BE2C (cell line): ENCODE measurements at regions not wholly inside any gene's neighbourhood (a gene's known extent, or its start where the extent isn't known, plus 50 kb on each side); places are given as distances from the start of the nearest gene placed in this dataset.
"Not testable (repeated sequence)": the region's sequence is repeated elsewhere in the genome, so short reads cannot be mapped to it uniquely, and the experiment has no call there.

Experiments
- DNase-seq: peaks from one replicate; pipeline ENCODE4 v3.0.0-alpha.2; 2020
- H3K27me3 ChIP-seq: fragments of 250-450 bp; sonication (Bioruptor Pico); 2 replicates; pipeline ENCODE4 v1.5.1; 2020; ENCODE audit warnings: mild to moderate bottlenecking
- H3K36me3 ChIP-seq: fragments of 250-450 bp; sonication (Bioruptor Pico); 2 replicates; pipeline ENCODE4 v1.5.1; 2020; ENCODE audit warnings: mild to moderate bottlenecking
- H3K4me1 ChIP-seq: fragments of 250-450 bp; sonication (Bioruptor Pico); 2 replicates; pipeline ENCODE4 v1.5.1; 2020
- H3K4me3 ChIP-seq: 2 replicates; pipeline ENCODE4 v1.5.1; 2011; ENCODE audit warnings: low read depth, low read length
- H3K9me3 ChIP-seq: fragments of 250-450 bp; sonication (Bioruptor Pico); 2 replicates; pipeline ENCODE4 v1.5.1; 2020
- TF ChIP-seq, protein P1 (sequence below): IDR thresholded peaks from 2 replicates; pipeline ENCODE4 v1.5.1; 2012; ENCODE audit warnings: mild to moderate bottlenecking, low read depth, low read length

- TF ChIP-seq, protein P1, sequence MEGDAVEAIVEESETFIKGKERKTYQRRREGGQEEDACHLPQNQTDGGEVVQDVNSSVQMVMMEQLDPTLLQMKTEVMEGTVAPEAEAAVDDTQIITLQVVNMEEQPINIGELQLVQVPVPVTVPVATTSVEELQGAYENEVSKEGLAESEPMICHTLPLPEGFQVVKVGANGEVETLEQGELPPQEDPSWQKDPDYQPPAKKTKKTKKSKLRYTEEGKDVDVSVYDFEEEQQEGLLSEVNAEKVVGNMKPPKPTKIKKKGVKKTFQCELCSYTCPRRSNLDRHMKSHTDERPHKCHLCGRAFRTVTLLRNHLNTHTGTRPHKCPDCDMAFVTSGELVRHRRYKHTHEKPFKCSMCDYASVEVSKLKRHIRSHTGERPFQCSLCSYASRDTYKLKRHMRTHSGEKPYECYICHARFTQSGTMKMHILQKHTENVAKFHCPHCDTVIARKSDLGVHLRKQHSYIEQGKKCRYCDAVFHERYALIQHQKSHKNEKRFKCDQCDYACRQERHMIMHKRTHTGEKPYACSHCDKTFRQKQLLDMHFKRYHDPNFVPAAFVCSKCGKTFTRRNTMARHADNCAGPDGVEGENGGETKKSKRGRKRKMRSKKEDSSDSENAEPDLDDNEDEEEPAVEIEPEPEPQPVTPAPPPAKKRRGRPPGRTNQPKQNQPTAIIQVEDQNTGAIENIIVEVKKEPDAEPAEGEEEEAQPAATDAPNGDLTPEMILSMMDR, result no peak
- H3K4me3 ChIP-seq, result no peak overlapping the region
- no peaks in the 10 kb centered on the region for H3K27me3 ChIP-seq
- no peaks in the 10 kb centered on the region for H3K36me3 ChIP-seq
- no peak for DNase-seq
- peaks cover 19% of the 10 kb centered on the region for H3K4me1 ChIP-seq
- no peaks in the 10 kb centered on the region for H3K9me3 ChIP-seq
Observed at GRCh38 chr20:47962286-47962963, 177.1 kb upstream of the SULF2 start.

DNA sequence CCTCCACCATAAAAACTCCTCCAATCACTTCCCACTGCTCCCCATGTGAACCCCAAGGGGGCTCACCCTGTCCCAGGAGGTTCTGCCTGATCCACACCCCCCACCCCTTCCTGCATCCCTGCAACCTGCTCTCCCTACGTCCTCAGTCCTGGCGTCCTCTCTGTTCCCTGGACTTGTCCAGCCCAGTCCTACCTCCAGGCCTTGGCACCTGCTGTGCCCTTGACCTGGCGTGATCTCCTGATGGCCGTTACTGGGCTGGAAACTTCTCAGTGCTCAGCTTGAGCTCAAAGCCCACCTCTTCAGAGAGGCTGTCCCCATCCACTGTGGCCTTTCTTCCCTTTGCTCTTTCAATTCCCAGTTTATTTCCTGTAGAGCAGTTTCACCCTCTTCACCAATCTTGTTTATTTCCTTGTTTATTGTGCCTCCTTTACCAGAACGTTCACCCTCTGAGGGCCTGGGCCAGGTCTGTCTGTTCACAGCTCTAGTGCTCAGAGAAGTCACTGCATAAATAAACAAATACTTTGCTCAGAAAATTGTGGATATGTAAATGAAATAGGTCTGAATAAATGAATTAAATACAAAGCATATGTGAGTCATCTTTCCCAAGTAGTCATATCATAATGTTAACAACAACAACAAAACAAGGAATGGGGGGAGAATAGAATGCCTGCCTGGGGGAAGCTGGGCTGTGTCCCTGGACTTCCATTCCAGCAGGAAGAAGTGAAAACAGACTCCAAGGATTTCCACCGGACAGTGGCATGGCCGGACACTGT lies 175.7 kb upstream of the SULF2 start:
- Histone ChIP-seq H3K9me3 (no peaks in the 10 kb centered on the region), H3K36me3 (no peaks in the 10 kb centered on the region), H3K27me3 (no peaks in the 10 kb centered on the region), H3K4me1 (peaks cover 19% of the 10 kb centered on the region), H3K4me3 (no peak overlapping the region)
- no peak for DNase-seq
- TF ChIP-seq, protein P1, result no peak

DNA sequence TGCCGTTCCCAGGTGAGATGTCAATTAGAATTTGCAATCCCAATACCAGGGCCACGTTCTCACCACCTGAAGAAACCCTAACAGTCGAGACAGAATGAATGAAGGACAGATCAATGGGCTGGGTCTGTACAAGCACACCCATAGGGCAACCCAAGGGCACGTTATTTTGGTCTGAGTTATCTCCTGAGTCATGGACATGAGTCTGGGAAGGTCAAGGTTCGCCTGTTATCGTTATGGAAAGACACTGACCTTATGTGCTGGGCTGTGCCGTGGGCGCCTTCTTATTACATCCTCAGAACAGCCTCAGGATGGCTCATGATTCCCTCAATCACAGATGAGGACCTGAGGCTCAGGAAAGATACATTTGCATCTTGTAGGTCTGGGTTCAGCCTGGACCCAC lies 175.0 kb upstream of the SULF2 start:
- Histone ChIP-seq H3K36me3 (no peaks in the 10 kb centered on the region), H3K4me3 (no peak overlapping the region), H3K27me3 (no peaks in the 10 kb centered on the region), H3K9me3 (no peaks in the 10 kb centered on the region), H3K4me1 (peaks cover 19% of the 10 kb centered on the region)
- no peak for DNase-seq
- TF ChIP-seq, protein P1, result no peak

DNA sequence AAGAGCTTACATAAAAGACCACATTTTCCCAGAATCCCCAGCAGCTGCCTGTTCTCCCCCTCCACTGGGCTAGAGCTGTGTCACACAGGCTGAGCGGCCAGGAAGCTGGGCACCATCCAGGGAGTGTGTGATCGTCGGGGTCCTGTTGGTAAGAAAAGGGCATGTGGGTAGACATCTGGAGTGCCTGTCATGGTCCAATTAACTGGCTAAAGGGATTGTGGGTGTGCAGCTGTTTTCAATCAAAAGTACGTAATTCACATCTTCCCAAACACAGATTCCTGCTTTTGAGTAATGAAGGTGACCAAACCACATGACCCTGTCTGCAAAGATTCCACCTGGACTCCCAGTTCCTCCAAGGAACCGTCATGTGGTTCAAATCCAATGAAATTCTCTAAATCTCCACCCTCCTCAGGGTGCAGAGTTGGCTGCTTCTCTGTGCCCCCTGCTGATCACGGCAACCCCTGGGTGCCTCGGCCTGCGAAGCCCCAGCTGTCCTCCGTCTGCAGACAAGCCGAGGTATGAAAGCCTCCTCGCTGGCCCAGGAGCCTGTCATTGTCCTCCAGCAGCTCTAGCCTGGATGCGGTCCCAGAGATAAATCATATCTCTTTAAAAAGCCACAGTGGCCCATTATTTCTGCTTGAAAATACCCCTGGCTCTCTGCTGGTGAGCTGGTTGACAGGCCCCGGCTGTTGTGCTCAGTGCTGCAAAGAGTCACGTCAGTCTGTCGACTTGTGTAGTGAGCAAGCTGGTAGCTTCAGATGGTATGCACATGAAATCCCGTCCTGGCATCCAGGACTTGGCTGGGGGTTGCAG lies 172.9 kb upstream of the SULF2 start:
- H3K4me1 ChIP-seq, result peaks cover 15% of the 10 kb centered on the region
- H3K9me3 ChIP-seq, H3K36me3 ChIP-seq, H3K4me3 ChIP-seq, H3K27me3 ChIP-seq: not testable (repeated sequence)
- TF ChIP-seq, protein P1, result 0 out of 2 replicates have a peak, but pooled peaks have one; percentile 4
- DNase-seq, result peak; percentile 74

GRCh38 chr20:47957135-47957534 lies 171.9 kb upstream of the SULF2 start:
- Histone ChIP-seq H3K4me1 (peaks cover 5% of the 10 kb centered on the region), H3K27me3 (no peaks in the 10 kb centered on the region), H3K9me3 (no peaks in the 10 kb centered on the region), H3K36me3 (no peaks in the 10 kb centered on the region), H3K4me3 (no peak overlapping the region)
- DNase-seq, result no peak
- TF ChIP-seq, protein P1, result no peak
